Neural crest cell (in vitro differentiated cells): ENCODE measurements at regions not wholly inside any gene's neighbourhood (a gene's known extent, or its start where the extent isn't known, plus 50 kb on each side); places are given as distances from the start of the nearest gene placed in this dataset.

Experiments used
- DNase-seq: peaks from one replicate; pipeline ENCODE4 v3.0.0; 2021; ENCODE audit warnings: low read depth, mixed read lengths, low spot score
- H3K27ac Mint-ChIP-seq: one replicate; pipeline ENCODE4 v1.8.0; 2021; ENCODE audit warnings: mild to moderate bottlenecking, mixed read lengths; ENCODE audit not compliant: unreplicated experiment
- H3K27me3 Mint-ChIP-seq: 2 replicates; pipeline ENCODE4 v1.8.0; 2021; ENCODE audit warnings: low read depth, mild to moderate bottlenecking, mixed read lengths
- H3K36me3 Mint-ChIP-seq: 2 replicates; pipeline ENCODE4 v1.8.0; 2021; ENCODE audit warnings: low read depth, mild to moderate bottlenecking, mixed read lengths
- H3K4me1 Mint-ChIP-seq: 2 replicates; pipeline ENCODE4 v1.8.0; 2021; ENCODE audit warnings: mixed read lengths
- H3K4me3 Mint-ChIP-seq: one replicate; pipeline ENCODE4 v1.8.0; 2021; ENCODE audit warnings: mild to moderate bottlenecking, mixed read lengths
- H3K9me3 Mint-ChIP-seq: 2 replicates; pipeline ENCODE4 v1.8.0; 2021; ENCODE audit warnings: mixed read lengths
- TF ChIP-seq, protein P1 (sequence below): fragments of 200-600 bp; sonication (generic); conservative IDR thresholded peaks from 2 replicates; pipeline ENCODE4 v1.5.0; 2021; ENCODE audit warnings: antibody characterized with exemption, mild to moderate bottlenecking

DNA sequence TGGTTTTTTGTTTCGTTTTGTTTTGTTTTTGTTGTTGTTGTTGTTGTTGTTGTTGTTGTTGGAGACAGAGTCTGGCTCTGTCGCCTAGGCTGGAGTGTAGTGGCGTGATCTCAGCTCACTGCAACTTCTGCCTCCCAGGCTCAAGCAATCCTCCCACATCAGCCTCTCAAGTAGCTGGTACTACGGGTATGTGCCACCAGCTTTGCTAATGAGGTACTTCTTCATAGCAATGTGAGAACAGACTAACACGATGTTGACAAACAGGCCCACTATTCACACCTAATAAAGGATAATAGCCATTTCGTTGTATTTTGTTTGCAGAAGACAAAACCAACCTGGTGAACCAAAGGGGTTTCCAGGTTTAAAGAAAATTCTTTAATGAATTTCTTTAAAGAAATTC, 130.9 kb downstream of the DIRAS2 start:
- H3K27ac Mint-ChIP-seq = no peak overlapping the region
- TF ChIP-seq, protein P1, sequence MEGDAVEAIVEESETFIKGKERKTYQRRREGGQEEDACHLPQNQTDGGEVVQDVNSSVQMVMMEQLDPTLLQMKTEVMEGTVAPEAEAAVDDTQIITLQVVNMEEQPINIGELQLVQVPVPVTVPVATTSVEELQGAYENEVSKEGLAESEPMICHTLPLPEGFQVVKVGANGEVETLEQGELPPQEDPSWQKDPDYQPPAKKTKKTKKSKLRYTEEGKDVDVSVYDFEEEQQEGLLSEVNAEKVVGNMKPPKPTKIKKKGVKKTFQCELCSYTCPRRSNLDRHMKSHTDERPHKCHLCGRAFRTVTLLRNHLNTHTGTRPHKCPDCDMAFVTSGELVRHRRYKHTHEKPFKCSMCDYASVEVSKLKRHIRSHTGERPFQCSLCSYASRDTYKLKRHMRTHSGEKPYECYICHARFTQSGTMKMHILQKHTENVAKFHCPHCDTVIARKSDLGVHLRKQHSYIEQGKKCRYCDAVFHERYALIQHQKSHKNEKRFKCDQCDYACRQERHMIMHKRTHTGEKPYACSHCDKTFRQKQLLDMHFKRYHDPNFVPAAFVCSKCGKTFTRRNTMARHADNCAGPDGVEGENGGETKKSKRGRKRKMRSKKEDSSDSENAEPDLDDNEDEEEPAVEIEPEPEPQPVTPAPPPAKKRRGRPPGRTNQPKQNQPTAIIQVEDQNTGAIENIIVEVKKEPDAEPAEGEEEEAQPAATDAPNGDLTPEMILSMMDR = no peak
- no peaks in the 10 kb centered on the region for H3K27me3 Mint-ChIP-seq
- H3K4me1 Mint-ChIP-seq = peaks cover 10% of the 10 kb centered on the region
- no peak overlapping the region for H3K4me3 Mint-ChIP-seq
- H3K9me3 Mint-ChIP-seq = peaks cover 3% of the 10 kb centered on the region
- H3K36me3 Mint-ChIP-seq = no peaks in the 10 kb centered on the region
- no peak for DNase-seq

DNA sequence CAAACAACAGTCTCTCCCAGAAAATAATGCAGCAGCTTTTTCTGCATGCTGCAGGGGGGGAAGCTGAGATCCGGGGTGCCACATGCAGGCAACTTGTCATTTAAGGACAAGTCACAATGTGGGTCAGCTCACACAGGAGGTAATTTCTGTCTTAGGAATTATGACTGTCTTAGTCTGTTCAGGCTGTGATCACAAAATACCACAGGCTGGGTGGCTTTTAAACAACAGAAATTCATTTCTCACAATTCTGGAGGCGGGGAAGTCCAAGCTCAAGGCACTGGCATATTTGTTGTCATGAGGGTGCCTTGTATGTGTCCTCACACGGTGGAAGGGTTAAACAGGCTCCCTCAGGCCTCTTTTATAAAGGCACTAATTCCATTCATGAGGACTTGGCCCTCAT, 127.7 kb downstream of the DIRAS2 start:
- TF ChIP-seq, protein P1 = no peak
- Mint-ChIP-seq H3K27me3 (no peaks in the 10 kb centered on the region), H3K36me3 (no peaks in the 10 kb centered on the region), H3K4me1 (peaks cover 10% of the 10 kb centered on the region), H3K9me3 (peaks cover 3% of the 10 kb centered on the region), H3K4me3 (no peak overlapping the region), H3K27ac (no peak overlapping the region)
- no peak for DNase-seq

DNA sequence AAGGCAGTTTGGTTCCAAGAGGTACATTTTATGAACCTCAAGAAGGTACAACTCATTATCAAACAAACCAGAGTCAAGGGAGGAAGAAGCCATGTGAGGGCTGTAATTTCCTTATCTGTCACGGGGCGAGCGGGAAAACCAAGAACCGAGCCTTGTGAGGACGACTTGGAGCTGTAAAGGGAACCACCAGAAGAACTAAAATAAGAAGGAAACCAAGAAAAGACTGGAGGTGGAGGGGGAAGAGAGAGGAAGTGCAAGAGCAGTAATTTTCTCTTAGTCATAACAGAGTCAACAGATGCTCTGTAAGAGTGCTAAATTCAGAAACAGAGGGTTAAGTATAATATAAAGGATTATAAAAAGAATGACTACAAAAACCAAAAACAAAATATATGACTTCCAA, 127.1 kb downstream of the DIRAS2 start:
- Mint-ChIP-seq H3K9me3 (no peaks in the 10 kb centered on the region), H3K4me1 (peaks cover 10% of the 10 kb centered on the region), H3K4me3 (no peak overlapping the region), H3K27me3 (no peaks in the 10 kb centered on the region), H3K27ac (no peak overlapping the region), H3K36me3 (no peaks in the 10 kb centered on the region)
- TF ChIP-seq, protein P1 = no peak
- no peak for DNase-seq

DNA sequence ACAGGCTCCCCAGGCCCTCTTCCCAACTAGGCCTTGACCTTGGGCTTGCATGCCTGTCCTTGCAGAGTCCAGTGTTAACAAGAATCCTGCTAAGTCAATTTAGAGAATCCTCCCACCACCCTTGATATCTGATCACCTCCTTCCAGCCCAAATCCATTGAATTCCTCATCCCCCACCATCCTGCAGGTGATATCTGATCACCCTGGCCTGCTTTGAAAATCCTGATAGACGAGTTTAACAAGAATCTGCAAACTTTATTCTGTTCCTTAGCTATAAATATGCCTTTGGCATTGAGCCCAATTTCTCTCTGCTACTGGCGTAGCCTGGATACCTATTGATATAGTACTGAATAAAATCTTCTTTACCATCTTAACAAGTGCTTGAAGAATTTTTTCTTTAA, 125.5 kb downstream of the DIRAS2 start:
- H3K9me3 Mint-ChIP-seq = no peaks in the 10 kb centered on the region
- no peaks in the 10 kb centered on the region for H3K36me3 Mint-ChIP-seq
- no peak for DNase-seq
- TF ChIP-seq, protein P1 = no peak
- H3K4me1 Mint-ChIP-seq = peaks cover 10% of the 10 kb centered on the region
- no peak overlapping the region for H3K27ac Mint-ChIP-seq
- no peak overlapping the region for H3K4me3 Mint-ChIP-seq
- no peaks in the 10 kb centered on the region for H3K27me3 Mint-ChIP-seq

DNA sequence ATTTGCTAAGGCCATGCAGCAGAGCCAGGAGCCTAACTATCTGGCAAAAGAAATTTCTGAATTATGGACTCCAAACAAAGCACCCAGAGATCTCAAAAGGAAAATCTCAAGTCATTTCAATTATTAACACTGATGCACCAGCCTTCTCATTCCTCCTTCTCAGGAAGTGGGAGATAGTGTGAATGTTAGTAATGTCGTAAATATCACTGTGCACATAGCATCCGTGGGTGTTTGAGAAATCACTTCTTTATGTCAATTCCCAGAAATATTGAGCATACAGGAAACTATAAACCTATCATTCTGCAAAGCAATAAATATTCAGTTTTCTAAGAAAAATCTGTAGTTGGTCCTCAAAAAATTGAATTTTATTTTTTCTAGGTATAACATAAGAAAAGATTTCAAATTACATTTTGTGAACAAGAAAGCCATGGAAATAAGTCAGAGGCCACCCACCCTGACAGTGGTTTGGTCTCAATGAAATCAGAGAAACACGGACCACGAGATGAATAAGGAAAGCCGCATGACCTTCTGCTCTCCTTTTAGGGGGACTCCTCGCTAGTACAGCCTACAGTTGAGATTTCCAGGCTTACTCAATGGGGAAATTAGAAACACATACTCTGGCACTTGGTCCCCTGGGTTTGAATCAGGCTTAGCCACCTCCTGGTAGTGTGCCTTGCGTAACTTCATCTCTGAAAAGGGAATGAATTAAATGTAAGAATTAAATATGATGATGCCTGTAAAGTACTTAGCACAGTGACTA, 120.6 kb downstream of the DIRAS2 start:
- DNase-seq = no peak
- Mint-ChIP-seq H3K27ac (no peak overlapping the region), H3K27me3 (no peaks in the 10 kb centered on the region), H3K9me3 (no peaks in the 10 kb centered on the region), H3K36me3 (no peaks in the 10 kb centered on the region), H3K4me3 (no peak overlapping the region), H3K4me1 (no peaks in the 10 kb centered on the region)
- TF ChIP-seq, protein P1 = no peak
